ENCODE measurements at regions not wholly inside any gene's neighbourhood (a gene's known extent, or its start where the extent isn't known, plus 50 kb on each side); places are given as distances from the start of the nearest gene placed in this dataset.
"Not testable (repeated sequence)": the region's sequence is repeated elsewhere in the genome, so short reads cannot be mapped to it uniquely, and the experiment has no call there.

- no peak for DNase-seq
Measured at GRCh38 chr7:67301667-67302066, 305.0 kb downstream of the TYW1 start.

DNA sequence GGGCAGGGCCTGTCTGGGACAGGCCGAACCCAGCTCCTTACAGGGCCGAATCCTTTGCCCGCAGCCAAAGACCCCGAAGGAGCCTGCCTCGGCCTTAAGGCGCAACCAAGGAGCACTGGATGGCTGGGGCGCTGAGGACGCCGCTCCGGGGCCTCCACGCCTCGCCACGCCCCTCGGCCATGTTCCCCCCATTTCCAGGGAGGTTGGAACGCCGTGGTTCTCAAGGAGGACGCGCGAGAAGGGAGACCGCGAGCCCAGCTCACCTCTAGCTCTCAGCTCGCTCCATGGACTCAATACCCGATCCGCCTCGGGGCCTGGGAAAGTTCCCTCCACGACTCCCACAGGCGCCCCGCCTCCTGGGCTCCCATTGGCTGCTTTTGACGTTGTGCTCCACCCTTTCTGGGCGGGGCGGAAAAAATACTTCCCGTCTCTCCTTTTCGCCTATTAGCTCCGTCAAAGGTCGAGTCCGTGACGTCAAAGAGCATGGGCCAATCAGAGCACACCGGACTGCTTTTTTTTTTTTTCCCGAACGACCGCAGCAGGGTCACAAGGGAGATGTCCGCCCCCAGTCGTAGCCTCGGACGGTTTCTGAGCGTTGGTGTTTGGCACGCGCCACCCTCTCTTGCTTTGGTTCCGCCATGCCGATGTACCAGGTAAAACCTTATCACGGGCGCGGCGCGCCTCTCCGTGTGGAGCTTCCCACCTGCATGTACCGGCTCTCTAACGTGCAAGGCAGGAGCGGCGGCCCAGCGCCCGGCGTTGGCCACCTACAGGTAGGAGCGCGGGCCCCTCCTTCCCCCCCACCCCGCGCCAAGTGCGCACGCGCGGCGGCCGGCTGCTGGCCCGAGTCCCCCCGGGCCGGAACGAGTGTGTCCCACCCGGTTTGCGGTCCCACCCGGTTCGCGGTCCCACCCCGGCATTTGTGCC, 305.7 kb downstream of the TYW1 start:
- peak; percentile 99 for DNase-seq

DNA sequence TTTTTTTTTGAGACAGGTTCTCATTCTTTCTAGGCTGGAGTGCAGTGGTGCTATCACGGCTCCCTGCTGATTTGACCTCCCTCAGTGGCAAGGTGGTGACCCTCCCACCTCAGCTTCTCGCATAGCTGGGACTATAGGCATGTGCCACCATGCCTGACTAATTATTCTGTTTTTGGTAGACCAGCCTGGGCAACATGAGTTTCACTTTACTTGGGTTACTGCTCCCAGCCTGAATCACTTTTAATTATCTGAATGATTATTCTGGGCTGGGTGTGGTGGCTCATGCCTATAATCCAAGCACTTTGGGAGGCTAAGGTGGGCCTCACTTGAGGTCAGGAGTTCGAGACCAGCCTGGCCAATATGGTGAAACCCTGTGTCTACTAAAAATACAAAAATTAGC, 308.2 kb downstream of the TYW1 start:
- DNase-seq = not testable (repeated sequence)

GRCh38 chr7:67306331-67306730, 309.7 kb downstream of the TYW1 start:
- no peak for DNase-seq

DNA sequence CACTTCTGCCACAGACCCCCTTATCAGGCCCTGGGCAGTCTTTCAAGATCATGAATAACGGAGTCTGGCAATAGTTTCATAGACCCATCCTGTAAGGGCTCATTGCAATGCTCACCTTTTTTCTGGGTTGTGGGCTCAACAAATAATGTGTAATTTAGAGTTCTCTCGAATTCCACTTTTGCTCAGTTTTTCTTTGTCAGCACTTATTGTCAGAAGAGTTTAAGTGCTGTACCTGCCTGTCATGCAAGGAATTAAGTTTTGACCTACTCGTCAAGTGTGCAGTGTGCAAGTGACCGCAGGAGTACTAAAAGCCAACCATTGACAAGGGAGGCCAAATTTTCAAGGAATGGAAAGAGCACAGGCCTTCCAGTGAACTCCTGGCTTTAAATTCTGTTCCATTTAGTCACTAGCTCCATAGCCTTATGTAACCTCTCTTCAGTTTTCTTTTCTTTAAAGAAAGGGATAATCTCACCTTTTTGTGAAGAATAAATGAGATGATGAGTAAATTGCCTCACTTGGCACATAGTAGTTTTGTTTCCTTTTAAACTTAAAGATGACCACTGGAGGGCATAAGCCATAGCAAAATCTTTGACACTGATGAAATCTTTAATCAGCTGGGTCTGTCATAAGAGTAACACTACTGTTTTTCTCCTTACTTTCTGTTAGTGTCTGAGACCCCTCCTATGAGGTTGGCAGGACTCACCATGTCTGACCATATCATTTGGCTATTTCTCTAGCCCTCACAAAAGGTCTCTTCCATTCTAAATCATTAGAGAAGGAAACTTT, 313.3 kb downstream of the TYW1 start:
- DNase-seq = no peak

DNA sequence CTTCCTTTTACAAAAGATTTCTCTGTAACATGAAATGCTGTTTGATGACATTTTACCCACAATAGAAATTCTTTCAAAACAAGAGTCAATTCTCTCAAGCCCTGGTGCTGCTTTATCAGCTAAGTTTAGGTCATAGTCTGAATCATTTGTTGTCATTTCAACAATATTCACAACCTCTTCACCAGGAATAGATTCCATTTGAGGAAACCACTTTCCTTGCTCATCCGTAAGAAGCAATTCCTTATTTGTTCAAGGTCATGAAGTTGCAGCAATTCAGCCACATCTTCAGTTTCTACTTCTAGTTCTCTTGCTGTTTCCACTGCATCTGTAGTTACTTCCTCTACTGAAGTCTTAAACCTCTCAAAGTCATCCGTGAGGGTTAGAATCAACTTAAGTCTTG, 315.3 kb downstream of the TYW1 start:
- no peak for DNase-seq

GRCh38 chr7:67313213-67313612, 316.6 kb downstream of the TYW1 start:
- DNase-seq = no peak

GRCh38 chr7:67316902-67317301, 320.3 kb downstream of the TYW1 start:
- DNase-seq = not testable (repeated sequence)

- not testable (repeated sequence) for DNase-seq
Measured at GRCh38 chr7:67328257-67328656, 331.6 kb downstream of the TYW1 start.

DNA sequence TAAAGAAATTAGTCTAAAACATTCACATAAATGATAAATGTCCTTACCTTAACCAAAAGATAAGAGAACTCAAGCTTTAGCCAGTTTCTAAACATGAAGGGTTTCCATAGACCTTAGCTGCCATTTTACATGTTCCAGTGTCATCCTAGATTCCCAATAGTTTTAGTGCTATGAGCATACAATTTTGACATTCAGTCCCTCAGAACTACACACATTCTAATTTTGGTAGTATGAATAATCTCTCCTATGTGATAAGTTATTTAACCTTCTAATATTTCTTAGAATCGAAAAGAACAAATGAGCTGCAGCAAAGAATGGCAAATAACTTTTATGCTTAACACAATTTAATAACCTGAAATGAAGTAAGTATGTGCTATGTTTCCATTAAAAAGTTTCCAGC, 338.5 kb downstream of the TYW1 start:
- not testable (repeated sequence) for DNase-seq

DNA sequence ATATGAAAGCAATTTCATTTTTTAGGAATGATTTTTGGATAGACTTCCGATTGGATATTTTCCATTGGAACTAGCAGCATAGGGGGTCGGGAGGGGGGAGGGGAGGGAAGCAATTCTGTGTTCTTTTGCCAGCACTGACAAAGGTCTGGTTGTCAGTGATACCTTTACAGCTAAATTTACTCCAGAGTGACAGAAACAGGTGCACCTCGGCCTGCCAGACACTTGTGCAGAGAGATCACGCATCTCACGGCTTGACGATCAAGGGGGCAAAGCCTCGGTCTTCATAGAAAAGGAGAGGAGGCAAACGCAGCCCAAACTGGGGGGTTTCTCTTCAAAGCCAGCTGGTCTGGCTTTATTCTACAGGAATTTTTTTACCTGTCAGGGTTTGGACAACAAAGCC, 339.0 kb downstream of the TYW1 start:
- DNase-seq = not testable (repeated sequence)

GRCh38 chr7:67338545-67338944, 341.9 kb downstream of the TYW1 start:
- not testable (repeated sequence) for DNase-seq

DNA sequence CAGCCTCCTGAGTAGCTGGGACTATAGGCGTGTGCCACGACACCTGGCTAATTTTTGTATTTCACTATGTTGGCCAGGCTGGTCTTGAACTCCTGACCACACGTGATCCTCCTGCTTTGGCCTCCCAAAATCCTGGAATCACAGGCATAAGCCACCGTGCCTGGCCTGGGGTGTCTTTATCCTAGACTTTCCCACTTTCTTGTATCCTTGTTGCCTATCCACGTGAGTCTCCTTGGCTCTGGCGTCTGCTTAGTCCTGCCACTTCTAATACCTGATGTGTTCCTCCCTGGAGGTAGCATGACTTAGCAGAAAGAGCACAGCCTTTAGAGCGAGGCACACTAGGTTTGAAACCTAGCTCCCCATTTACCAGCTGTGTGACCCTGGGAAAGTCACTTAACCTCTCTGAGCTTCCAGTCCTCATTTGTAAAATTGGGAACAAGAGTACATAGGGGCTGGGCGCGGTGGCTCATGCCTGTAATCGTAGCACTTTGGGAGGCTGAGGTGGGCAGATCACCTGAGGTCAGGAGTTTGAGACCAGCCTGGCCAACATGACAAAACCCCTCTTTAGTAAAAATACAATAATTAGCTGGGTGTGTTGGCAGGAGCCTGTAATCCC, 344.6 kb downstream of the TYW1 start:
- no peak for DNase-seq

DNA sequence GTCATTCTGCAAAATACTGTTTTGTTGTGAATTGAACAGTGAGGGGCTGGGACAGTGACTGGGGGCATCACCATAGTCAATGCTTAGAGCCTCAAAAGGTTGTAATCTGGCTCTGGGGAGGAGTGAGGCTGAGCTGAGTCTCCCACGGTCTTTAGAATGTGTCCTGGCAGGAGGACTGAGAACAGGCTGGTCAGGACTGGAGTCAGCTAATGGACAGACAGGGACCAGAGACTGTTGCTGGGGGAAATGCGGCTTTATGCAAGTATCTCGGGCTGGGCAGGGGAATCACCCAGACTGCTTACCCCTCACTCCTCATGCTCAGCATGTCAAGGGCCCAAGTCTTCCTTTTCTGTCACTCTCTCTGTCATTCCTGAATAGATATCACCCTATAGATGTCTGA, 346.5 kb downstream of the TYW1 start:
- DNase-seq = no peak

DNA sequence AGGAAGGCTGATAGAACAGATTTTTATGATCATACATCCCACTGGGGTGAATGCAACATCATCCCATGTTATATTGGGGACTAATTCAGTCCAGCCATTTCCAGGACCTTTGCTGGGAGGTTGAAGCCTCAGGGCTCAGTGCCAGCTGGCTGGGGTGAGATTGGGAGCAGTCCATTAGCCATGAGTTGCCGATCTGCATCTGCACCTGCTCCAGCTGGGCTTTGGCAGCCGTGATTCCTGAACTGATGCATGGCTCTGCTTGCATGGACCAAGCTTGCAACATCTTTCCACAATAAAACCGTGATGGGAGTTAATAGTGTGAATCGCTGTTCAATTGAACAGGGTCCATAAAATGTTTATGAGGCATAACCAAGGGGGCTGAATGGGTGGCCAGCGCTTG, 346.9 kb downstream of the TYW1 start:
- DNase-seq = peak; percentile 59

- DNase-seq = no peak
Measured at GRCh38 chr7:67344481-67345193, 348.0 kb downstream of the TYW1 start.

DNA sequence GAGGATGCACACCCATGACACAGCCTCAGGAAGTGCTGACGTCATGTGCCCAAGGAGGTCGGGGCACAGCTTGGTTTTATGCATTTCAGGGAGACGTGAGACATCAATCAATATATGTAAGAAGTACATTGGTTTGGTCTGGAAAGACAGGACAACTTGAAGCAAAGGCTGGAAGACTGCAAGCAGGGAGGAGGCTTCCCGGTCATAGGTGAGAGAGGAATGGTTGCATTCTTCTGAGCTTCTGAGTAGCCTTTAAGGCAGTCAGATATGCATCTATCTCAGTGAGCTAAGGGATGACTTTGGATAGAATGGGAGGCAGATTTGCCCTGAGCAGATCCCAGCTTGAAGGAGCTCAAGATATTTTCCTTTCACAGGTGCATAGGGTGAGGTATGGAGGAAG, 349.5 kb downstream of the TYW1 start:
- no peak for DNase-seq

DNA sequence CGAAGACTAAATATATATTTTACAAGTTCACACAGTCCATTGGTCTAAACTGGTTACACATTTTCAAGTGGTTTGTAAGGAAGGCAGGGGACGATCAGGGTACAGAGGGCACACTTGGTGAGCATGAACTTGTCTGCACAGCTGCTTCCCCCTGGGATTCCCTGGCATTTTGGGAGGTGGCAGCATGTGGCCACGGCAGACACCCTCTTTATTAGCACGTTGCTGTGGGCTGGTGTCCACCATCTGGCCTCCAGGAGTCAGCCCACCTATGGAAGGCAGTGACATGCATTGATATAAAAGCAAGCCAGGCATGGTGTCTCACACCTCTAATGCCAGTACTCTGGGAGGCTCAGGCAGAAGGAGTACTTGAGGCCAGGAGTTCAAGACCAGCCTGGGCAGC, 350.2 kb downstream of the TYW1 start:
- DNase-seq = no peak

DNA sequence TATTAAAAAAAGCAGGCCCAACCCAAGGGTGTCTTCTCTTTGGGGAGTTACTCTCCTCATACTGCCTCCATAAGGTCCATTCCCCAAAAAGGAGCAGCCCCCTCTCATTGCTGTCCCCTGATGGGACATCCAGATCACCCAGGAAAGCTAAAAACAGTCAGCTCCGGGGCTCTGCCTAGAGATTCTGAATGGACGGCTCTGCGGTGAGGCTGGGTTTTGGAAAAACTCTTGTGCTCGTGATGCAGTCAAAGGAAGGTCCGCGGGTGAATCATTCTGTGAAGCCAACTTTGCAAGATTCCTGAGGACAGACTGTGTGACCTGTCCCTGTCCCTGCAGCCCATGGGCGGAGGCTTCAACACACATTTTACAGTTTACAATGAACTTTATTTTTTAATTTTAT, 351.5 kb downstream of the TYW1 start:
- DNase-seq = no peak

DNA sequence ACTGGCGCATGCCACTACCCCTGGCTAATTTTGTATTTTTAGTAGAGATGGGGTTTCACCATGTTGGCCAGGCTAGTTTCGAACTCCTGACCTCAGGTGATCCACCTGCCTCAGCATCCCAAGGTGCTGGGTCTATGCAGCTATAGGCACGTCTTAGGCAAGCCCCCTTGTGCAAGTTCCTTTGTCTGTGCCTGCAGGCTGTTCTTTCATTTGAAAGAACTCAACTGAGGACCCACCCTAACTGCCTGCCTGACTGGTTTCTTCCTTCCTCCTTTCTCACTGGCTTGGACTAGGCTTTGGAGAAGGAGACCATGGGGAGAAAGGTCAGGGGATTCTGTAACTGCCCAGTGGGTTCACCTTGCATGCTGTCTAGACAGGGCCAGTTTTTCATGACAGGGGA, 361.0 kb downstream of the TYW1 start:
- not testable (repeated sequence) for DNase-seq

- DNase-seq = not testable (repeated sequence)
Measured at GRCh38 chr7:67358316-67358715, 361.7 kb downstream of the TYW1 start.

DNA sequence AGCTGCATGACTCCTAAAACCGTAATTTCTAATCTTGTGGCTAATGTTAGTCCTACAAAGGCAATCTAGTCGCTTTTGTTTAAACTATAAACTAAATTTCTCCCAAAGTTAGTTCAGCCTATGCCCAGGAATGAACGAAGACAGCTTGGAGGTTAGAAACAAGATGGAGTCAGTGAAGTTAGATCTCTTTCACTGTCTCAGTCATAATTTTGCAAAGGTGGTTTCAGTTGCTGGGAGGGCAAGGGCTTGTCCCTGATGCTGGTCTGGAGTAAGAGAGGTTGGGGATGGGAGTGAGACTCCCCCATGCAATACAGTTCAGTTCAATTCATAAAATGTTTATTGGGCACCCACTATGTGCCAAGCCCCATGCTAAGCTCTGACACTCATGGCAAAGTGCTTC, 362.1 kb downstream of the TYW1 start:
- not testable (repeated sequence) for DNase-seq

DNA sequence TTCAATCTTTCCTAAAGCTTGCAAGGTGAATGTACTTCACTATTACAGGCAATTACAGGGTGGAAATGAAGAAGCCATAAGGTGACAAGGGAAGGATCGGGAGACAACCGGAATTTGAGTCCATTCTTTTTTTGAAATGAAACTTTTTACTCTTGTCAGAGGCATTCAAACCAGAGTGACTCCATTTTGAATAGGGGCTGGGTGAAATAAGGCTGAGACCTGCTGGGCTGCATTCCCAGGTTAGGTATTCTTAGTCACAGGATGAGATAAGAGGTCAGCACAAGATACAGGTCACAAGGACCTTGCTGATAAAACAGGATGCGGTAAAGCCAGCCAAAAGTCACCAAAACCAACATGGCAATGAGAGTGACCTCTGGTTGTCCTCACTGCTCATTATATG, 363.3 kb downstream of the TYW1 start:
- no peak for DNase-seq
